ENCODE measurements at regions not wholly inside any gene's neighbourhood (a gene's known extent, or its start where the extent isn't known, plus 50 kb on each side); places are given as distances from the start of the nearest gene placed in this dataset.

- Histone ChIP-seq H3K4me3 (ENCODE audit: low read depth in 1 of 2, low read length in 2 of 2) (no peak overlapping the region), H3K9ac (ENCODE audit: low read depth, low read length) (no peak overlapping the region), H2AFZ (ENCODE audit: low read depth, low read length) (no peak overlapping the region), H3K36me3 (ENCODE audit: insufficient read depth, low read length) (no peaks in the 10 kb centered on the region), H3K27ac (ENCODE audit: low read length) (no peak overlapping the region), H3K79me2 (ENCODE audit: insufficient read depth, low read length) (no peaks in the 10 kb centered on the region), H3K9me3 (ENCODE audit: insufficient read depth, low read length, severe bottlenecking) (no peaks in the 10 kb centered on the region), H4K20me1 (ENCODE audit: insufficient read depth, low read length) (no peaks in the 10 kb centered on the region), H3K4me2 (ENCODE audit: insufficient read depth, low read length) (no peak overlapping the region), H3K4me1 (ENCODE audit: insufficient read depth, low read length) (no peaks in the 10 kb centered on the region), H3K27me3 (ENCODE audit: insufficient read depth, low read length, poor library complexity) (peaks cover 45% of the 10 kb centered on the region)
- ATAC-seq (ENCODE audit: insufficient read depth, low read depth) (no peak), DNase-seq (no peak)
- TF ChIP-seq EZH2 (IDR thresholded peaks at IDR 0.05; ENCODE audit: borderline replicate concordance, low read depth, low read length, severe bottlenecking) = no peak
- no peak for TF ChIP-seq CTCF (IDR thresholded peaks at IDR 0.05; ENCODE audit: borderline replicate concordance, extremely low read depth, low read length, poor library complexity, severe bottlenecking)
Measured at GRCh38 chr14:56522403-56522802, 57.2 kb upstream of the TMEM260 start.

GRCh38 chr14:56524971-56525677 lies 54.5 kb upstream of the TMEM260 start:
- Histone ChIP-seq H3K4me2 (ENCODE audit: insufficient read depth, low read length) (no peak overlapping the region), H3K4me3 (ENCODE audit: low read depth in 1 of 2, low read length in 2 of 2) (no peak overlapping the region), H3K79me2 (ENCODE audit: insufficient read depth, low read length) (no peaks in the 10 kb centered on the region), H3K27ac (ENCODE audit: low read length) (no peak overlapping the region), H3K36me3 (ENCODE audit: insufficient read depth, low read length) (no peaks in the 10 kb centered on the region), H4K20me1 (ENCODE audit: insufficient read depth, low read length) (no peaks in the 10 kb centered on the region), H3K9me3 (ENCODE audit: insufficient read depth, low read length, severe bottlenecking) (no peaks in the 10 kb centered on the region), H3K27me3 (ENCODE audit: insufficient read depth, low read length, poor library complexity) (peaks cover 31% of the 10 kb centered on the region), H3K4me1 (ENCODE audit: insufficient read depth, low read length) (no peaks in the 10 kb centered on the region), H2AFZ (ENCODE audit: low read depth, low read length) (no peak overlapping the region), H3K9ac (ENCODE audit: low read depth, low read length) (no peak overlapping the region)
- no peak for TF ChIP-seq EZH2 (IDR thresholded peaks at IDR 0.05; ENCODE audit: borderline replicate concordance, low read depth, low read length, severe bottlenecking)
- TF ChIP-seq CTCF (IDR thresholded peaks at IDR 0.05; ENCODE audit: borderline replicate concordance, extremely low read depth, low read length, poor library complexity, severe bottlenecking) = no peak
- no peak for DNase-seq
- ATAC-seq (ENCODE audit: insufficient read depth, low read depth) = no peak

- H3K79me2 ChIP-seq (ENCODE audit: insufficient read depth, low read length) = no peaks in the 10 kb centered on the region
- H3K27me3 ChIP-seq (ENCODE audit: insufficient read depth, low read length, poor library complexity) = peaks cover 29% of the 10 kb centered on the region
- H2AFZ ChIP-seq (ENCODE audit: low read depth, low read length) = no peak overlapping the region
- H3K4me3 ChIP-seq (ENCODE audit: low read depth in 1 of 2, low read length in 2 of 2) = no peak overlapping the region
- no peak overlapping the region for H3K4me2 ChIP-seq (ENCODE audit: insufficient read depth, low read length)
- no peak overlapping the region for H3K9ac ChIP-seq (ENCODE audit: low read depth, low read length)
- no peak for ATAC-seq (ENCODE audit: insufficient read depth, low read depth)
- no peaks in the 10 kb centered on the region for H3K4me1 ChIP-seq (ENCODE audit: insufficient read depth, low read length)
- no peaks in the 10 kb centered on the region for H3K36me3 ChIP-seq (ENCODE audit: insufficient read depth, low read length)
- no peaks in the 10 kb centered on the region for H4K20me1 ChIP-seq (ENCODE audit: insufficient read depth, low read length)
- no peaks in the 10 kb centered on the region for H3K9me3 ChIP-seq (ENCODE audit: insufficient read depth, low read length, severe bottlenecking)
- DNase-seq = no peak
- no peak for TF ChIP-seq CTCF (IDR thresholded peaks at IDR 0.05; ENCODE audit: borderline replicate concordance, extremely low read depth, low read length, poor library complexity, severe bottlenecking)
- no peak overlapping the region for H3K27ac ChIP-seq (ENCODE audit: low read length)
Measured at GRCh38 chr14:56528927-56529326, 50.7 kb upstream of the TMEM260 start.

Data from DND-41 (cell line).